NCI-H1105 (cell line): ENCODE measurements at regions not wholly inside any gene's neighbourhood (a gene's known extent, or its start where the extent isn't known, plus 50 kb on each side); places are given as distances from the start of the nearest gene placed in this dataset.

Source experiments
- DNase-seq: peaks from one replicate; lab custom pipeline; 2025; lab: John Stamatoyannopoulos, UW

DNA sequence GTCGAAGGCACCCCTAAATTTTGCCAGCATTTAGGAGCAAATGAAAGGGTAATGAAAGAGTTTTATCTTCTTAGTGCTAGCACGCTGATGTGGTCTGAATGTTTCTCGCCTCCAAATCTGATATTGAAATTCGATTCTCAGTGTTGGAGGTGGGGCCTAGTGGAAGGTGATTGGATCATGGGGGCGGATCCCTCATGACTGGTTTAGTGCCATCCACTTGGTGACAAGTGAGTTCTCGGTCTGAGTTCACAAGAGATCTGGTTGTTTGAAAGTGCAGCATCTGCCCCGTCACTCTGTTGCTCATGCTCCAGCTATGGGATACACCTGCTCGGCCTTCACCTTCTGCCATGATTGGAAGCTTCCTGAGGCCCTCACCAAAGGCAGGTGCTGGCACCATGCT lies 75.1 kb upstream of the ZBTB40 start:
- no peak for DNase-seq

DNA sequence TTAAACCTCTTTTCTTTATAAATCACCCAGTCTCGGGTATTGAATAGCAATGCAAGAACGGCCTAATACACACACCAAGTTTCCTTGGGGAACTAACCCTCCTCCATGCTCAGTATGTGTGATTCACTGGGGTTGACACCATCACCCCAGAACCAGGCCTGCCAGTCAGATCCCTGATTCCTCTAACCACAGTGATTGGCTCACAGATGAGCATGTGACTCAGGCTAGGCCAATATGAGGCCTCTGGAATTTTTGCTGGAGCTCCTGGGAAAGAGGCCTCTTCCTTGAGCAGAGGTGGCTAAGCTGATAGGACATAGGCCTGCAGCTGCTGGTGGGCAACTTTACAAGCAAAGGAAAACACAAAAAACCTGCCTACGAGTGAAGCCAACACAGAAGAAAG lies 74.7 kb upstream of the ZBTB40 start:
- DNase-seq = no peak

DNA sequence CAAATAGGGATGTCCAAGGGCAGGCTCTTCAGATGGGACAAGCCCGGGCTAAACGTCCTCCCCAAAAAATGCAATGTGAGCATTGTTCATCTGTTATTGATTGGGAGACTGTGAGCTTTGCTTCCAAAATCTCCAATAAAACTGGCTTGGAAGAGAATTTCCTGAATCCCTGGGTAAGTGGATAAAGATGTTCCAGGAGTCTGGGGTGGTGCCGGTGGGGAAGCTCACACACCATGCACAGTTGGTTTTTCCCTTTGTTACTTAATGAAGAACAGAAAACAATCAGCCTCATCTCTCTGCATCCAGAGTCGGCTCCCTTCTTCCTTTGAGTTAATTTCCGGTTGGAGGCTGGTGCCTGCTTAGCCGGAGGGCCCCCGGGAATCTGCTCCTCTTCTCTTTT lies 72.1 kb upstream of the ZBTB40 start:
- DNase-seq = no peak

DNA sequence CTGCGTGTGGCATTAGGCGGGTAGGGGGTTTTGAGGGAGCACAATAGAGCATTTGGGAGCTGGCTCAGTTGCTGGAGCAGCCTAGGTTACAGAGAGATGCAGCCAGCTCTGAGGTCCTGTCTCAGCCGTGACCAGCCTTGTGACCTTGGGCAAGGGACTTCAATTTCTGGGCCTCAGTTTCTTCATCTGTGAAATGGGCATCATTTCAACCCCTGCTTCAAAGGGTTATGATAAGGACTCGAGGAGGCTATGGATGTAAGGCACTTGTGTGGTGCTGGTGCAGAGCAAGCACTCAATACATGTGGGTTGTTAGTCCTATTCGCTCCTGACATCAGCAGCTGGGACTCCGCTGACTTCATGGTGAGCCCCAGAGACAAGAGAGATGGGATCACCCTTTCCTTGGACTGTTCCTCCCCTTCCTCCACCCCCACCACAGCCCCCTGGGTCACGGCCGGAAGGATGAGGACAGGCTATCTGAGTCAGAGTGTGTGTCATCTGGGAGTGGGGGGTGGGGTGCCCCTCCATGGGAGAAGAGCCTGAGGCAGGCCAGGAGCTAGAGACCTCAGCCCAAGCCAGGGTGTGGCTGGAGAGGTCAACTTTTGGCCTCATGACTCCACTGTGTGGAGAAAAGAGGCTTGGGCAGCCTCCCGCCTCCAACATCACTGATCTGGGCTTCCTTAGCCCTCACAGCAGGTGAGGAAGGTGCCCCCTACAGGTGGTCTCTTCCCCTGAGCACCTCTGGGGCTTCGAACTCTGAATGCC lies 71.4 kb upstream of the ZBTB40 start:
- no peak for DNase-seq

DNA sequence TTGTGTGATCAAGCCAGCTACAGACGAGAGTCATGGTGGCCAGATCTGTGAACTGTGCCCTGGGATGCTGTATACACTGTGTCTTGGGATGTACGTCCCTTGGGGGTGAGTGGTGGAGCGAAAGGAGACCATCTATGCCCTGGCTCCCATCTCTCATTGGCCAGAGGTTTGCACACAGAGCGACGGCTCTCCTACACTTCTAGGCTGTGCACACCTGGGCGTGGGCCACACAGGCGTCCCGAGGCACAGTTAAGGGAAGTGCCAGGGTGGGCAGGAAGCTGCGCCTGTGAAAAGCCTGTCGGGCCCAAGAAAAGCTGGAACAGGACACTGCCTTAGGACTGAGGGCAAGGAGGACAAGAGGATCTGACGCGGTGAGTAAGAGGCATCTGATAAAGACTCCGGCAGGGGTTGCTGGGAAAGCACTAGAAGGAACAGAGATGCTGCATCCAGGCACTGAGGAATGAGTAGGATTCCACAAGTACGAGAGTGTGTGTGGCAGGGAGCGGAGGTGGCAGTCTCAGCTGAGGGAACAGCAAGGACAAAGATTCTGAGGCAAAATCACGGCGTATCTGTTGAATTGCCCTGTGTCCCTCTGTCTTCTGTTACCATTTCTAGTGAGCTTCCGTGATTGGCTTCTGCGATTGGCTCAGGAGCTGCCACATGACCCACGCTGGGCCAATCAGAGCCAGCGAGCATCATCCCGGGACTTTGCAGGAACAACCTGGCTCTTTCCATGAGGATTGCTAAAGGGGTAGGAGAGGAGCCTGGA lies 67.9 kb upstream of the ZBTB40 start:
- no peak for DNase-seq

DNA sequence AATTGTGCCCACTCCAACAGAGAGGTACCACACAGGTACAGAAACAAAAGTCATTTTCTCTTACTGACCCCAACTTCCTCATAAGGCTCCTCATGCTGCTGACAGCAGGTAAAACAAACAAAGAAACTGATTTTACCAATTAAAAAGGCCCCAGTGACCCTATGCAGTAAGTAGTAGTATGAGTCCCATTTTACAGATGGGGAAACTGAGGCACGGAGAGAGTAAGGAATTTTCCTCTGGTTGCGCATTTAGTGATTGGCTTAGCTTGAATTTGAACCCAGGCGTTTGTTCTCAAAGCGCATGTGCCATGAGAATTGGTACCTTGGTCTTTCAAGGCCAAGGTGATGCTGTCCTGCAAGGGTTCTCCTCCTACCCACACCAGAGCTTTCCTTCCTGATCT lies 66.1 kb upstream of the ZBTB40 start:
- no peak for DNase-seq

DNA sequence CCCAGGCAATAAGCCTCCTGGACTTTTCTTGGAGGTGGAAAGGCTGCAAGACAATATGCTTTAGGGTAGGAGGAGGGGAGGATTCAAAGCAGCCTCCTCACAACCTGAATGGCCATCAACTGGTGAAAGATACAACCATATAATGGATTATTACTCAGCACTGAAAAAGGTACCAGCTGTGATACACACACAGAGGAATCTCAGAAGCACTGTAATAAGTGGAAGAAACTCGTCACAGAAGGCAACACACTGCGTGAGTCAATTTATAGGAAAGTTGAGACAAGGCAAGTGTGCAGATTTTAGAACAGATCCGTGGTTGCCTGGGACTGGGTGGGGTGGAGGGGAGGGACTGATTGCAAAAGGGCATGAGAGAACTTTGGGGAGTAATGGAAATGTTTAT lies 64.9 kb upstream of the ZBTB40 start:
- DNase-seq = no peak

DNA sequence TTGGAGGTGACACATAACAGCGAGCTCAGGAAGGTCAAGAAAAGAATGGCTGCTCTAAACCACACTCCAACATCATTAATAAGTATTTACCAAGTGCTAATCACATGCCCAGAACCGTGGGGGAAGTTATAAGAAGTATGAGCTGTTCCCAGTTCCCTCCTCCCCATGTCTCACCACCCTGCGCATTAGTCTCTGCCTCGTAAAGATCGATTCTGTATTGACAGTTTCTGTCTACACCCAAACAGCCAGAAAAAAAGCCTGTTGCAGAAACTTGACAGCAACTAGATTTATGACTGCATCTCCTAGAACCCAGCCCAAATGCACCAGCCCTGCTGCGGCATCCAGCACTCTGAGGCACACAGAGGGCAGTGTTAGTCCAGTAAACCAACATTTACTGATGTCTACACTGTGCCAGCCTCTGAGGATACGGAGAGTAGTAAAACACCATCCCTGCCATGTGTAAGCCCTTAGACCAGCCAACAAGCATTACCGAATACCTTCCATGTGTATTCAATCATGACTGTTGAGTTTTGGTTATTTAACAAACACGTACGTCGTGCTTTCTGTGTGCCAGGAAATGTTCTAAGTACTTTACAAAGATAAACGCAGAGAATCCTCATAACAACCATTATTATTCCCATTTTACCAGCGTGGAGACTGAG lies 63.6 kb upstream of the ZBTB40 start:
- no peak for DNase-seq

DNA sequence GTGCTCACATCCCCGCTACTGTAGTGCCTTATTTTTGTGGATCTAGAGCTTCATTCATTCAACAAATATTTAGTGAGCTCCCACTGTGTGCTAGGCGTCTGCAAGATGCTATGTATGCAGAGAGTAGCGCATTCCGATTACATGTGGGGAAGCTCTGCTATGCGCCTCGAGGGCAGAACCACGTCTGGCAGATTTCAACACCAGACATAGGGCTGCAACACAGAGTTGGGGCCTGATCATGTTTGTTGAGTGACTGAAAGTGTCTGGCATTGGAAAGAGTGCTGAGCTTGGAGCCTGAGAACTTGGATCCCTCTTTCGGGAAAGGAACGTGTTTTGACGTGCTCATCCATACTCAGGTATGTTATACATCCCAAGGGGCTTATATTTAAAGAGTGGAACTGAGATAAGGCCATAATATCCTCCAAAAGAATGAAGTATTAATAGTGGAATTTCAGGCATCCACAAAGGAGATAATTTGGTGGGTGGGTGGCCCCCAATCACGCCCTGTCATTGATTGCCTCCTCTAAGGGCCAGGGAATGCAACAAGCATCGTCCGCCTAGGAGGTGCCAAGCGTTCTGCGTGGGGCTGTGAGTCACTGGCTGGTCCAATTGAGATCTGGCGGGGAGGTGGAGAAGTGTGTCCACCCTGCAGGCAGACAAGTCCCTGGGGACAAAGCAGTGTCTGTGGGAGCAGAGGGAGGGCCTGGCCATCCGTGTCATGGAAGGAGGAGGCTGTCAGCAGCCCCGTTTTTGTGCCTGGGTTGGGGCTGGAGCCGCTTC lies 62.8 kb upstream of the ZBTB40 start:
- DNase-seq = no peak

DNA sequence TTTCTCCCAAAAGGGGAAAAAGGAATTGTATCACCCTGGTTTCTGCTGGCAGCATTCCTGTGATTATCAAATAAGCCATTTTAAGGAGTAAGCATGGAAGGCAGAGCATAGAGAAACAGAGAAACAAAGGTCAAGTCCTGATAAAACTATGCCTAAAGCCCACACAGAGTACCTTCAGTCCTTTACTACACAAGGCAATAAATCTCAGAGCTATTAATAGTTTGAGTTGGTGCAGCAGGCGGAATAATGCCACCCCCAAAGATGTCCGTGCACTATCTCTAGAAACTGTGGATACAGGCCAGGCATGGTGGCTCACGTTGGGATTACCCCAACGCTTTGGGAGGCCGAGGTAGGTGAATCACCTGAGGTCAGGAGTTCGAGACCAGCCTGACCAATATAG lies 58.1 kb upstream of the ZBTB40 start:
- no peak for DNase-seq

DNA sequence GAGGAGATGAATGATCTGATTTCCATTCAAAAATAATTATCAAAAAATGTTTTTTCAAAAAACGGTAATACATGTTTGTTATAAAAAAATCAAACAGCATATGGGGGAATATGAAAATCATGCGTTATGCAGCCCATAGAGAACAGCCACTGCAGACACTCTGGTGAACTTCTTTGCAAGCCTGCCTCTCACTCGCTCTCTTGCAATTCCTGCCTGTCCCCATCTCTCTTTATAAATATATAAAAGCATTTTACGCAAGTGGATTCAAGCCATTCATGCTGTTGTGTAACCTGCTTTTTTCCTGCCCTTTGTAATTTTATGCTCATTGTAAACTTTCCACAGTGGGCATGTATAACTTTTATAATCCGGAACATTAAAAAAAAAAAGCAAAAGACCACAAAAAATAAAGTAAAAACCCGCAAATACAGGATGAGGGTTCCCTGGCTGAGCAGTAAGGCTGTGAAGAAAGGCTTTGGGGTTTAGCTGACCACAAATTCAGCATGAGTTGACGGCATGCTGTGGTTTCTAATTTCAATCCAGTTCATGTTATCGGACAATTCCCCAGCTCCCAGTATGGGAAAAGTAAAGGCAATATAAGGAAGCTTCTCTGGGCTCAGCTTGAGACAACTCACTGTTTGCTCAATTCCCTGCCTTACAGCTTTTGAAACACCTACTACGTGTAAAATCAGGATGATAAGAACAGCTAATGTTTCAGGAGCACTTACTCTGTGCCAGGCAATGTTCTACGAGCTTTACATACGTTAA lies 52.8 kb upstream of the ZBTB40 start:
- no peak for DNase-seq

DNA sequence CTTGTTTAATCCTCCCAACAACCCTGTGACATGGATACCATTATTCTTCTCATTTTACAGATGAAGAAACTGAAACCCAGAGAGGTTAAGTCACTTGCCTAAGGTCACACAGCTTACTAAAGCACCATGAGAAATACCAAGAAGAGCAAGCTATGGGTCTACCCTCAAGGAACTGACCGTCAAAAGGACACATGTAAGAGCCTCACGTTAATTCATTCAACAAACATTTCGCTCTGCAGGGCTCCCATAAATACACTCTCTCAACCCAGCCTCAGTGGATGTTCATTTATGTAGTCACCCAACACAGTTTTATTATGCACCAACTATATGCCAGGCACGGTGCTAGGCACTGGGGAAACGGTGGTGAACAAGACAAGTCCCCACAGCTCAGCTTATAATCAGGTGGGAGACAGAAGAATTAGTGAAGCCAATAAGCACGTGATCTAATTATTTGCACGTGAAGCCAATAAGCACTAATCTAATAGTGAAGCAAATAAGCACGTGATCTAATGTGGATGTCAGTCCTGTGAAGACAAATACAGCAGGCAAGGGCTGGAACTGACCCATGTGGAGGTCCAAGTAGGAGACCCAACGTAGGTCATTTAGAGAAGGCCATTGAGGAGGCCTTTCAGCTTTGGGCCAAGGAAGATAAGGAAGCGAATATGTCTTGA lies 52.1 kb upstream of the ZBTB40 start:
- no peak for DNase-seq
